SK-N-SH treated with all-trans-retinoic acid at 6 μM for 48 hours (cell line): ENCODE measurements at regions not wholly inside any gene's neighbourhood (a gene's known extent, or its start where the extent isn't known, plus 50 kb on each side); places are given as distances from the start of the nearest gene placed in this dataset.

Experiments used
- ATAC-seq: fragments of 200-7000 bp; cut with Tn5 transposase; 3 replicates; pipeline ENCODE4 v1.9.1; 2020; ENCODE audit warnings: mild to moderate bottlenecking, moderate library complexity
- BACH2 ChIP-seq: fragments of 250-450 bp; sonication (Bioruptor Pico); IDR thresholded peaks from 2 replicates; pipeline ENCODE4 v1.9.0; 2021; ENCODE audit warnings: mild to moderate bottlenecking, borderline replicate concordance
- CSDC2 ChIP-seq: fragments of 250-450 bp; sonication (Bioruptor Pico); IDR thresholded peaks from 2 replicates; pipeline ENCODE4 v1.5.0; 2020; ENCODE audit warnings: mild to moderate bottlenecking, moderate library complexity
- ESRRG ChIP-seq: fragments of 250-450 bp; sonication (Bioruptor Pico); IDR thresholded peaks from 2 replicates; pipeline ENCODE4 v1.6.1; 2021; ENCODE audit warnings: mild to moderate bottlenecking
- GLIS3 ChIP-seq: fragments of 250-450 bp; sonication (Bioruptor Pico); IDR thresholded peaks from 2 replicates; pipeline ENCODE4 v1.5.0; 2020; ENCODE audit warnings: mild to moderate bottlenecking, moderate library complexity
- ISL1 ChIP-seq: fragments of 250-450 bp; sonication (Bioruptor Pico); IDR thresholded peaks from 2 replicates; pipeline ENCODE4 v2.1.2; 2022; ENCODE audit warnings: mild to moderate bottlenecking, moderate library complexity
- OSR1 ChIP-seq: fragments of 250-450 bp; sonication (Bioruptor Pico); IDR thresholded peaks from 2 replicates; pipeline ENCODE4 v1.8.0; 2022; ENCODE audit warnings: moderate library complexity, mild to moderate bottlenecking, inconsistent platforms
- PPARA ChIP-seq: fragments of 250-450 bp; sonication (Bioruptor Pico); IDR thresholded peaks from 2 replicates; pipeline ENCODE4 v1.5.0; 2020; ENCODE audit warnings: mild to moderate bottlenecking, borderline replicate concordance
- RARB ChIP-seq: fragments of 250-450 bp; sonication (Bioruptor Pico); IDR thresholded peaks from 2 replicates; pipeline ENCODE4 v1.8.0; 2021; ENCODE audit warnings: mild to moderate bottlenecking, moderate library complexity
- SNAI2 ChIP-seq: fragments of 250-450 bp; sonication (Bioruptor Pico); IDR thresholded peaks from 2 replicates; pipeline ENCODE4 v1.5.0; 2020; ENCODE audit warnings: mild to moderate bottlenecking, moderate library complexity
- TCF4 ChIP-seq: fragments of 250-450 bp; sonication (Bioruptor Pico); IDR thresholded peaks from 2 replicates; pipeline ENCODE4 v1.8.0; 2021; ENCODE audit warnings: mild to moderate bottlenecking, moderate library complexity, borderline replicate concordance
- TOX ChIP-seq: fragments of 250-450 bp; sonication (Bioruptor Pico); IDR thresholded peaks from 2 replicates; pipeline ENCODE4 v1.8.0; 2021; ENCODE audit warnings: mild to moderate bottlenecking, moderate library complexity, borderline replicate concordance
- ZC3H10 ChIP-seq: fragments of 250-450 bp; sonication (Bioruptor Pico); IDR thresholded peaks from 2 replicates; pipeline ENCODE4 v1.5.1; 2021; ENCODE audit warnings: mild to moderate bottlenecking, moderate library complexity
- ZFP3 ChIP-seq: fragments of 250-450 bp; sonication (Bioruptor Pico); IDR thresholded peaks from 2 replicates; pipeline ENCODE4 v1.5.0; 2020; ENCODE audit warnings: mild to moderate bottlenecking, moderate library complexity
- ZFP30 ChIP-seq: fragments of 450-650 bp; formaldehyde crosslinking; IDR thresholded peaks from 2 replicates; pipeline ENCODE4 v1.5.0; 2022; ENCODE audit warnings: mild to moderate bottlenecking, moderate library complexity
- ZNF565 ChIP-seq: fragments of 450-650 bp; formaldehyde crosslinking; conservative IDR thresholded peaks from 2 replicates; pipeline ENCODE4 v1.5.0; 2020; ENCODE audit warnings: low read depth, mild to moderate bottlenecking, moderate library complexity
- ZNF70 ChIP-seq: fragments of 450-650 bp; formaldehyde crosslinking; IDR thresholded peaks from 2 replicates; pipeline ENCODE4 v1.5.0; 2020; ENCODE audit warnings: mild to moderate bottlenecking, moderate library complexity
- ZNF8 ChIP-seq: fragments of 450-650 bp; formaldehyde crosslinking; IDR thresholded peaks from 2 replicates; pipeline ENCODE4 v1.5.0; 2020; ENCODE audit warnings: mild to moderate bottlenecking, moderate library complexity
- TF ChIP-seq, protein P1 (sequence below): fragments of 250-450 bp; sonication (Bioruptor Pico); IDR thresholded peaks from 2 replicates; pipeline ENCODE4 v1.8.0; 2020; ENCODE audit warnings: mild to moderate bottlenecking, moderate library complexity, borderline replicate concordance
- TF ChIP-seq, protein P2 (sequence below): fragments of 250-450 bp; sonication (Bioruptor Pico); IDR thresholded peaks from 2 replicates; pipeline ENCODE4 v1.5.1; 2021; ENCODE audit warnings: mild to moderate bottlenecking, moderate library complexity
- TF ChIP-seq, protein P3 (sequence below): fragments of 250-450 bp; sonication (Bioruptor Pico); IDR thresholded peaks from 2 replicates; pipeline ENCODE4 v1.8.0; 2021; ENCODE audit warnings: low read depth, mild to moderate bottlenecking, moderate library complexity, borderline replicate concordance
- TF ChIP-seq, protein P4 (sequence below): fragments of 250-450 bp; sonication (Bioruptor Pico); IDR thresholded peaks from 2 replicates; pipeline ENCODE4 v1.5.0; 2020; ENCODE audit warnings: mild to moderate bottlenecking, moderate library complexity
- TF ChIP-seq, protein P5 (sequence below): fragments of 250-450 bp; sonication (Bioruptor Pico); IDR thresholded peaks from 2 replicates; pipeline ENCODE4 v1.5.1; 2020; ENCODE audit warnings: low read depth, mild to moderate bottlenecking, moderate library complexity

DNA sequence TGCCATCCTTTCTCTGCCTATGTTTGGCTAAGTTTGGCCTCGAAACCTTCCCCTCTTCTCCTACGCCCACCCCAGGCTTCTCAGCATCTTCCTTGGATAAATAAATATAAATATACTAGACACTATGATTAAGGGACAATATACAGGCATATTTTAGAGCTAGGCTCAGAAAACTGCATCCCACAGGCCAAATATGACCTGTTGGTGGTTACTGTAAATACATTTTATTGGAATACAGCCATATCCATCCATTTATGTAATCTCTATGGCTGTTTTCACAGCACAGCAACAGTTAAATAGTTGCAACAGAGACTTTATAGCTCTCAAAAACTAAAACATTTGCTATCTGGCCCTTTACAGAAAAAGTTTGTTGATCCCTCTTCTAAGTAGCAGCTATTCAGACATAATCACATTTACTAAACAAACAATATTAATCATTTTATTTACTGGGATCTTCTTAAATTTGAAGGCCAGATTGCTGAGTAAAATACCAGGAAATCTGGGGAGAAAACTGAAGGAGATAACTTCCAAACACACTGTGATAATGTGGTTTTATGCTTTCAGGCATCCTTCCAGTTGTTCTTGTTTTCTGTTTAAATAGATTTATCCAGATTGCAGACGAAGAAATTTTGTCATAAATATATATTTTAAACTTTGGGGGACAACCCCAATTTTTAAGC is 269.7 kb upstream of the THRB start:
- no peak for ATAC-seq
- no peak for TF ChIP-seq ZNF8 (CRISPR knock-in tag)
- TF ChIP-seq, protein P1, sequence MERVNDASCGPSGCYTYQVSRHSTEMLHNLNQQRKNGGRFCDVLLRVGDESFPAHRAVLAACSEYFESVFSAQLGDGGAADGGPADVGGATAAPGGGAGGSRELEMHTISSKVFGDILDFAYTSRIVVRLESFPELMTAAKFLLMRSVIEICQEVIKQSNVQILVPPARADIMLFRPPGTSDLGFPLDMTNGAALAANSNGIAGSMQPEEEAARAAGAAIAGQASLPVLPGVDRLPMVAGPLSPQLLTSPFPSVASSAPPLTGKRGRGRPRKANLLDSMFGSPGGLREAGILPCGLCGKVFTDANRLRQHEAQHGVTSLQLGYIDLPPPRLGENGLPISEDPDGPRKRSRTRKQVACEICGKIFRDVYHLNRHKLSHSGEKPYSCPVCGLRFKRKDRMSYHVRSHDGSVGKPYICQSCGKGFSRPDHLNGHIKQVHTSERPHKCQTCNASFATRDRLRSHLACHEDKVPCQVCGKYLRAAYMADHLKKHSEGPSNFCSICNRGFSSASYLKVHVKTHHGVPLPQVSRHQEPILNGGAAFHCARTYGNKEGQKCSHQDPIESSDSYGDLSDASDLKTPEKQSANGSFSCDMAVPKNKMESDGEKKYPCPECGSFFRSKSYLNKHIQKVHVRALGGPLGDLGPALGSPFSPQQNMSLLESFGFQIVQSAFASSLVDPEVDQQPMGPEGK, result no peak
- TF ChIP-seq, protein P2, sequence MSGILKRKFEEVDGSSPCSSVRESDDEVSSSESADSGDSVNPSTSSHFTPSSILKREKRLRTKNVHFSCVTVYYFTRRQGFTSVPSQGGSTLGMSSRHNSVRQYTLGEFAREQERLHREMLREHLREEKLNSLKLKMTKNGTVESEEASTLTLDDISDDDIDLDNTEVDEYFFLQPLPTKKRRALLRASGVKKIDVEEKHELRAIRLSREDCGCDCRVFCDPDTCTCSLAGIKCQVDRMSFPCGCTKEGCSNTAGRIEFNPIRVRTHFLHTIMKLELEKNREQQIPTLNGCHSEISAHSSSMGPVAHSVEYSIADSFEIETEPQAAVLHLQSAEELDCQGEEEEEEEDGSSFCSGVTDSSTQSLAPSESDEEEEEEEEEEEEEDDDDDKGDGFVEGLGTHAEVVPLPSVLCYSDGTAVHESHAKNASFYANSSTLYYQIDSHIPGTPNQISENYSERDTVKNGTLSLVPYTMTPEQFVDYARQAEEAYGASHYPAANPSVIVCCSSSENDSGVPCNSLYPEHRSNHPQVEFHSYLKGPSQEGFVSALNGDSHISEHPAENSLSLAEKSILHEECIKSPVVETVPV, result no peak
- no peak for TF ChIP-seq TCF4
- no peak for TF ChIP-seq PPARA
- no peak for TF ChIP-seq ESRRG (CRISPR knock-in tag)
- TF ChIP-seq ZNF70, result no peak
- TF ChIP-seq, protein P3, sequence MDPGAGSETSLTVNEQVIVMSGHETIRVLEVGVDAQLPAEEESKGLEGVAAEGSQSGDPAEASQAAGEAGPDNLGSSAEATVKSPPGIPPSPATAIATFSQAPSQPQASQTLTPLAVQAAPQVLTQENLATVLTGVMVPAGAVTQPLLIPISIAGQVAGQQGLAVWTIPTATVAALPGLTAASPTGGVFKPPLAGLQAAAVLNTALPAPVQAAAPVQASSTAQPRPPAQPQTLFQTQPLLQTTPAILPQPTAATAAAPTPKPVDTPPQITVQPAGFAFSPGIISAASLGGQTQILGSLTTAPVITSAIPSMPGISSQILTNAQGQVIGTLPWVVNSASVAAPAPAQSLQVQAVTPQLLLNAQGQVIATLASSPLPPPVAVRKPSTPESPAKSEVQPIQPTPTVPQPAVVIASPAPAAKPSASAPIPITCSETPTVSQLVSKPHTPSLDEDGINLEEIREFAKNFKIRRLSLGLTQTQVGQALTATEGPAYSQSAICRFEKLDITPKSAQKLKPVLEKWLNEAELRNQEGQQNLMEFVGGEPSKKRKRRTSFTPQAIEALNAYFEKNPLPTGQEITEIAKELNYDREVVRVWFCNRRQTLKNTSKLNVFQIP (CRISPR knock-in tag), result no peak
- no peak for TF ChIP-seq ZFP3 (CRISPR knock-in tag)
- TF ChIP-seq, protein P4, sequence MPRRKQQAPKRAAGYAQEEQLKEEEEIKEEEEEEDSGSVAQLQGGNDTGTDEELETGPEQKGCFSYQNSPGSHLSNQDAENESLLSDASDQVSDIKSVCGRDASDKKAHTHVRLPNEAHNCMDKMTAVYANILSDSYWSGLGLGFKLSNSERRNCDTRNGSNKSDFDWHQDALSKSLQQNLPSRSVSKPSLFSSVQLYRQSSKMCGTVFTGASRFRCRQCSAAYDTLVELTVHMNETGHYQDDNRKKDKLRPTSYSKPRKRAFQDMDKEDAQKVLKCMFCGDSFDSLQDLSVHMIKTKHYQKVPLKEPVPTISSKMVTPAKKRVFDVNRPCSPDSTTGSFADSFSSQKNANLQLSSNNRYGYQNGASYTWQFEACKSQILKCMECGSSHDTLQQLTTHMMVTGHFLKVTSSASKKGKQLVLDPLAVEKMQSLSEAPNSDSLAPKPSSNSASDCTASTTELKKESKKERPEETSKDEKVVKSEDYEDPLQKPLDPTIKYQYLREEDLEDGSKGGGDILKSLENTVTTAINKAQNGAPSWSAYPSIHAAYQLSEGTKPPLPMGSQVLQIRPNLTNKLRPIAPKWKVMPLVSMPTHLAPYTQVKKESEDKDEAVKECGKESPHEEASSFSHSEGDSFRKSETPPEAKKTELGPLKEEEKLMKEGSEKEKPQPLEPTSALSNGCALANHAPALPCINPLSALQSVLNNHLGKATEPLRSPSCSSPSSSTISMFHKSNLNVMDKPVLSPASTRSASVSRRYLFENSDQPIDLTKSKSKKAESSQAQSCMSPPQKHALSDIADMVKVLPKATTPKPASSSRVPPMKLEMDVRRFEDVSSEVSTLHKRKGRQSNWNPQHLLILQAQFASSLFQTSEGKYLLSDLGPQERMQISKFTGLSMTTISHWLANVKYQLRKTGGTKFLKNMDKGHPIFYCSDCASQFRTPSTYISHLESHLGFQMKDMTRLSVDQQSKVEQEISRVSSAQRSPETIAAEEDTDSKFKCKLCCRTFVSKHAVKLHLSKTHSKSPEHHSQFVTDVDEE (CRISPR knock-in tag), result no peak
- no peak for TF ChIP-seq SNAI2 (CRISPR knock-in tag)
- TF ChIP-seq ZC3H10, result no peak
- no peak for TF ChIP-seq ZNF565 (CRISPR knock-in tag)
- no peak for TF ChIP-seq CSDC2 (CRISPR knock-in tag)

GRCh38 chr3:24765399-24765798 is 270.7 kb upstream of the THRB start:
- TF ChIP-seq, protein P4 (CRISPR knock-in tag), result 0 out of 2 replicates have a peak, but pooled peaks have one; percentile 22
- no peak for TF ChIP-seq RARB (CRISPR knock-in tag)
- no peak for TF ChIP-seq ZFP30 (CRISPR knock-in tag)
- TF ChIP-seq CSDC2 (CRISPR knock-in tag), result no peak
- peak; percentile 76 for TF ChIP-seq ISL1
- TF ChIP-seq, protein P5, sequence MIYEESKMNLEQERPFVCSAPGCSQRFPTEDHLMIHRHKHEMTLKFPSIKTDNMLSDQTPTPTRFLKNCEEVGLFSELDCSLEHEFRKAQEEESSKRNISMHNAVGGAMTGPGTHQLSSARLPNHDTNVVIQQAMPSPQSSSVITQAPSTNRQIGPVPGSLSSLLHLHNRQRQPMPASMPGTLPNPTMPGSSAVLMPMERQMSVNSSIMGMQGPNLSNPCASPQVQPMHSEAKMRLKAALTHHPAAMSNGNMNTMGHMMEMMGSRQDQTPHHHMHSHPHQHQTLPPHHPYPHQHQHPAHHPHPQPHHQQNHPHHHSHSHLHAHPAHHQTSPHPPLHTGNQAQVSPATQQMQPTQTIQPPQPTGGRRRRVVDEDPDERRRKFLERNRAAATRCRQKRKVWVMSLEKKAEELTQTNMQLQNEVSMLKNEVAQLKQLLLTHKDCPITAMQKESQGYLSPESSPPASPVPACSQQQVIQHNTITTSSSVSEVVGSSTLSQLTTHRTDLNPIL (CRISPR knock-in tag), result no peak

GRCh38 chr3:24769918-24770317 is 275.3 kb upstream of the THRB start:
- ATAC-seq, result no peak
- no peak for TF ChIP-seq BACH2 (CRISPR knock-in tag)
- TF ChIP-seq, protein P1, result no peak
- TF ChIP-seq GLIS3 (CRISPR knock-in tag), result no peak
- no peak for TF ChIP-seq TOX (CRISPR knock-in tag)
- no peak for TF ChIP-seq ISL1
- TF ChIP-seq OSR1 (CRISPR knock-in tag), result no peak
- no peak for TF ChIP-seq ZFP30 (CRISPR knock-in tag)
- TF ChIP-seq ZFP3 (CRISPR knock-in tag), result no peak
- TF ChIP-seq RARB (CRISPR knock-in tag), result no peak
- TF ChIP-seq CSDC2 (CRISPR knock-in tag), result no peak
- no peak for TF ChIP-seq ZNF565 (CRISPR knock-in tag)
- TF ChIP-seq ZNF70, result no peak
- TF ChIP-seq, protein P2, result no peak
- TF ChIP-seq TCF4, result no peak
- no peak for TF ChIP-seq PPARA

More at GRCh38 chr3:24765399-24765798, 270.7 kb upstream of the THRB start:
- ATAC-seq, result no peak
